ENCODE measurements at regions not wholly inside any gene's neighbourhood (a gene's known extent, or its start where the extent isn't known, plus 50 kb on each side); places are given as distances from the start of the nearest gene placed in this dataset.

DNA sequence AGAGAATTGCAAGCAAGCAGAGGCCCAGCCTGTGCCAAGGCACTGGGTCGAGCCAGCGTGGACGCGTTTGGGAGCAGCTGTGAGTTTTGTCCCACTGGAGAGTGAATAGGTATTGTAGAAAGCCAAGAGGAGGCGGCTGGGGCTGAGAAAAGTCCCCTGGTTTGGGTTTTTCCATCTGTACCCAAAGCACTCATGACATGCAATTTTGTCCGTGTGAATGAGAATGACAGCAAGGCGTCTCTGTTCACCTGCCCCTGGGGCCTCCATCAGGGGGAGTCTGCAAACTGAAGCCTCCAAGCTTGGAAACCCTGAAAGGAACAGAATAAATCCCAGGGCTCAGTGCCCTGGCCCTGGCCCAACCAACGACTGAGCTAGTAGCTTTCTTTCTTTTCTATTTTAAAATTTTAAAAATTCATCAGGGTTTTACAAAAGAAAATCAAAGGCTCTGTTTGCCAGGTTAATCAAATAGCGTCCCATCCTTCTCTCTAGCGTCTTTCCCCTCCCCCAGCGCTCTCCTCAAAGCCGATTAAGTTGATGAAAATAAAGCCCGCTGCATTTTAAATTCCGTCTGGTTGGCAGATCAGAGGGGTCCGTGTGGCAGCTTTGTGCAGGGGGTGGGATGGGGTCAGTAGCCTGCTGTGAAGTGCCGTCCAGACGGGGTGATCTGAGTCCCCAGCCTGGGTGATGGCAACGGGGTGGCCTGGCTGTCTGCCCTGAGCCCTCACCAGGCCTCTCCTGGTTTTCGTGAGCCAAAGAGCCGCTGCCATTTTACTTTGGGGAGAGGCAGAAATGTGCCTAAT, 171.0 kb downstream of the KATNIP start:
- no peaks in the 10 kb centered on the region for H3K9me3 ChIP-seq
- intact Hi-C loops (cut with DNase I): no loop called here
- ATAC-seq: peak in 2 of 4 donors; percentile 5 to 7
- peak overlapping the region in 6 of 12 donors; percentile 7 to 35 (median 18) for H3K4me3 ChIP-seq
- H3K27ac ChIP-seq: peak overlapping the region in 11 of 12 donors; percentile 26 to 87 (median 65)
- H3K4me1 ChIP-seq: peaks cover 0 to 25% (median 10%) of the 10 kb centered on the region in 12 donors
- WGBS, 4 donors: 74 to 82% (median 78%) methylated on average over 20 of the region's 20 CpGs
- DNase-seq: peak in 2 of 5 donors; percentile 49 to 56
- no peak for TF ChIP-seq POLR2A (IDR thresholded peaks at IDR 0.05)
- TF ChIP-seq, protein P1, sequence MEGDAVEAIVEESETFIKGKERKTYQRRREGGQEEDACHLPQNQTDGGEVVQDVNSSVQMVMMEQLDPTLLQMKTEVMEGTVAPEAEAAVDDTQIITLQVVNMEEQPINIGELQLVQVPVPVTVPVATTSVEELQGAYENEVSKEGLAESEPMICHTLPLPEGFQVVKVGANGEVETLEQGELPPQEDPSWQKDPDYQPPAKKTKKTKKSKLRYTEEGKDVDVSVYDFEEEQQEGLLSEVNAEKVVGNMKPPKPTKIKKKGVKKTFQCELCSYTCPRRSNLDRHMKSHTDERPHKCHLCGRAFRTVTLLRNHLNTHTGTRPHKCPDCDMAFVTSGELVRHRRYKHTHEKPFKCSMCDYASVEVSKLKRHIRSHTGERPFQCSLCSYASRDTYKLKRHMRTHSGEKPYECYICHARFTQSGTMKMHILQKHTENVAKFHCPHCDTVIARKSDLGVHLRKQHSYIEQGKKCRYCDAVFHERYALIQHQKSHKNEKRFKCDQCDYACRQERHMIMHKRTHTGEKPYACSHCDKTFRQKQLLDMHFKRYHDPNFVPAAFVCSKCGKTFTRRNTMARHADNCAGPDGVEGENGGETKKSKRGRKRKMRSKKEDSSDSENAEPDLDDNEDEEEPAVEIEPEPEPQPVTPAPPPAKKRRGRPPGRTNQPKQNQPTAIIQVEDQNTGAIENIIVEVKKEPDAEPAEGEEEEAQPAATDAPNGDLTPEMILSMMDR (IDR thresholded peaks at IDR 0.05): no peak
- peaks cover 0 to 21% (median 8%) of the 10 kb centered on the region in 9 donors for H3K36me3 ChIP-seq
- H3K27me3 ChIP-seq: no peaks in the 10 kb centered on the region

GRCh38 chr16:27721531-27722181, 171.7 kb downstream of the KATNIP start:
- peaks cover 0 to 25% (median 10%) of the 10 kb centered on the region in 12 donors for H3K4me1 ChIP-seq
- peak overlapping the region in 2 of 12 donors; percentile 17 to 35 for H3K4me3 ChIP-seq
- peak; percentile 67 to 85 (median 77) for DNase-seq
- WGBS, 4 donors: 63 to 80% (median 71%) methylated on average over 10 of the region's 10 CpGs
- TF ChIP-seq, protein P1 (IDR thresholded peaks at IDR 0.05): no peak
- no peak for TF ChIP-seq POLR2A (IDR thresholded peaks at IDR 0.05)
- ATAC-seq: peak; percentile 66 to 91 (median 88)
- H3K27ac ChIP-seq: peak overlapping the region in 11 of 12 donors; percentile 26 to 87 (median 65)
- H3K9me3 ChIP-seq: no peaks in the 10 kb centered on the region
- peaks cover 0 to 28% (median 8%) of the 10 kb centered on the region in 9 donors for H3K36me3 ChIP-seq
- H3K27me3 ChIP-seq: no peaks in the 10 kb centered on the region
- intact Hi-C loops (cut with DNase I): no loop called here

- TF ChIP-seq POLR2A (IDR thresholded peaks at IDR 0.05): no peak
- TF ChIP-seq, protein P1 (IDR thresholded peaks at IDR 0.05): no peak
- Histone ChIP-seq H3K27me3 (no peaks in the 10 kb centered on the region), H3K27ac (peak overlapping the region in 7 of 12 donors; percentile 28 to 87 (median 72)), H3K4me3 (no peak overlapping the region), H3K9me3 (no peaks in the 10 kb centered on the region), H3K36me3 (peaks cover 0 to 30% (median 8%) of the 10 kb centered on the region in 9 donors), H3K4me1 (peaks cover 0 to 25% (median 10%) of the 10 kb centered on the region in 12 donors)
- DNase-seq (no peak), ATAC-seq (no peak)
- WGBS, 4 donors: 56 to 80% (median 69%) methylated on average over 1 of the region's 1 CpG
- intact Hi-C loops (cut with DNase I): no loop called here
Measured at GRCh38 chr16:27722207-27722606, 172.3 kb downstream of the KATNIP start.

- intact Hi-C loops (cut with DNase I): no loop called here
- no peak for ATAC-seq
- no peak overlapping the region for H3K27ac ChIP-seq
Measured at GRCh38 chr16:27722892-27723450, 173.0 kb downstream of the KATNIP start.

More at GRCh38 chr16:27722892-27723450, 173.0 kb downstream of the KATNIP start:
- 86 to 89% (median 87%) methylated on average over 7 of the region's 7 CpGs for WGBS, 4 donors
- Histone ChIP-seq H3K4me3 (no peak overlapping the region), H3K4me1 (peaks cover 0 to 25% (median 10%) of the 10 kb centered on the region in 12 donors), H3K9me3 (no peaks in the 10 kb centered on the region), H3K36me3 (peaks cover 0 to 30% (median 8%) of the 10 kb centered on the region in 9 donors), H3K27me3 (no peaks in the 10 kb centered on the region)
- DNase-seq: peak in 1 of 5 donors; percentile 27
- TF ChIP-seq, protein P1 (IDR thresholded peaks at IDR 0.05): no peak
- no peak for TF ChIP-seq POLR2A (IDR thresholded peaks at IDR 0.05)

All from heart left ventricle (tissue), 16 donors.